ENCODE measurements at regions not wholly inside any gene's neighbourhood (a gene's known extent, or its start where the extent isn't known, plus 50 kb on each side); places are given as distances from the start of the nearest gene placed in this dataset.

DNA sequence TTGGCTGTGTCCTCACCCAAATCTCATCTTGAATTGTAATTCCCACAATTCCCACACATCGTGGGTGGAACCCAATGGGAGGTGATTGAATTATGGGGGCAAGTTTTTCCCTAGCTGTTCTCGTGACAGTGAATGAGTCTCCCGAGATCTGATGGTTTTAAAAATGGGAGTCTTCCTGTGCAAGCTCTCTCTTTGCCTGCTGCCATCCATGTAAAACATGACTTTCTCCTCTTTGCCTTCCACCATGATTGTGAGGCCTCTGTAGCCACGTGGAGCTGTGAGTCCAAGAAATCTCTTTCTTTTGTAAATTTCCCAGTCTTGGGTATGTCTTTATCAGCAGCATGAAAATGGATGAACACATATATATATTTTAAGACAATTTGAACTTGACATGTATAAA is 285.4 kb downstream of the BAMBI start:
- DNase-seq (ENCODE audit: low read depth in 2 of 2): no peak

DNA sequence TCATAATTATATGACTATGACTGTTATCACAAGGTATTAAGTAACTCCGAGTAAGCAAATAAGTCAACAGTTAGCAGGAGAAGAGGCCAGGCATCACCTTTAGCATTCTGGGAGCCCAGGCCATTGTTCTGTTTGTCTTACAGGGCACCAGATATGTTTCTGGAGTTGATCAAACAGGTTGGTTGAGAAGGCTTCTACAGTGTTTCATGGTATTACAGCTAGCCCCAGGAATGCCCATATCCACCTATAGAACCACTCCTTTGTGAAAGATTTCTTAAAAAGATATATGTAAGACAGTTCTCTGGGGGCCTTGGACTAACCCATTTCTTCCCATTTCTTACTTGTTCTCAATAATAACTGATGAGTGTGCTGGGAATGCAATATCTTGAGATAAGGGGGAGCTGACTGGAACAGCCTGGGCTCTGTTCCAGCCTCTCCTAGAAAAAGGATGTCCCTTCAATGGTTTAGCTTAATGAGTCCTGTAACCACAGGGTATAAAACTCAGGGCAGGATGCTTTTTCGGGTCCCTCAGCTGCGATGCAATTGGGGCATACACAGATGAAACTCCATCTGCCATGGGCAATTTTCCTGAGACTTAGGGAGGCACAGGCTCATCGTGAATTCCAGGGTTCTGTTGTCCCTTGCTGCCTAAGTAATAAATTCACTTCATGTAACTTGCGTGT is 286.4 kb downstream of the BAMBI start:
- DNase-seq (ENCODE audit: low read depth in 2 of 2): no peak

DNA sequence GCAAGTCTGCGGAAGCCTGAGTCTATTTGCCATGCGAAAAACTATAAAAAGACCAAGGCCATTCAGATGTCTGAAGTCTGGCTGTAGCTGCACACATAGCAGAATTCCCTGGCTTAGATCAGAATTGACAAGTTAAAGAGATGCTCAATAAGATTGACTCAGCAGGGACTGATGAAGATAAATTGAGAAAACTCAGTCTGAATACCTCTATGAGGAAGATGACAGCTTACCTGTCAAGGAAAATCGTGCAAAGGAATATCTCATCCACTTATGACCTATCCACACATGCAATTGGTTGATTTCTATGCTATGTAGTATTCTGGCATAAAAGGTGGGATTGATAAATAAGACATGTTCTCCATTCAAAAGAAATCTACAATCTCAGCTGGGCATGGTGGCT is 288.6 kb downstream of the BAMBI start:
- no peak for DNase-seq (ENCODE audit: low read depth in 2 of 2)

DNA sequence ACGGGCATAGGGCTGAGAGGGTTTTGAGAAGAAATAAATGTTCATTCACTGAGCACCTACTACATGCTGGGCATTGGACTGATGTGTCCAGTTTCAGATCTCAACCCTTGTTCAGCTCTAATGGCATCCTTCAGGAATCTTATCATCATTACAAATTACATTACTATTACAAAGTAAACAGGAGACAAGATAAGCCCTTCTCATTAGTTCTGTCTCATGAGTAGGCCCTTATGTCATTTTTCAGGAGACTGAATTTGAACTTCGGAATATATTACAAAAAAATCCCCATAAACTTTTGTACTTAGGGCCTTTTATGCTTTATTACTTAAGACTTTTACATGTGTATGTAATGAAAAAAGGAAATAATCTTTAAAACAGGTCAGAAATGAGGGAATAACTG is 289.7 kb downstream of the BAMBI start:
- no peak for DNase-seq (ENCODE audit: low read depth in 2 of 2)

DNA sequence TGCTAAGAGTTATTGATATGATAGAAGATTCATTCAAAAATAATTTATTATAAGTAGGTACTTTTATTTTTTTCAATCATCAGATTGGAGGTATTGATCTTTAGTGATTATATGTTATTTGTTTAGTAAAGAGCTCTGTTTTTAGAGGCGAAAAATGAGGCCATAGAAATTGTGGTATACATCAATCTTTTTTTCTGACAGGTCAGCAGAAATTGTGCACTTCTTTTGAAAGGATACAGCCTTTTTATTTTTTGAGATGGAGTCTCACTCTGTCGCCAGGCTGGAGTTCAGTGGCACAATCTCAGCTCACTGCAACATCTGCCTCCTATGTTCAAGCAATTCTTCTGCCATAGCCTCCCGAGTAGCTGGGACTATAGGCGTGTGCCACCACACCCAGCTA is 292.1 kb downstream of the BAMBI start:
- DNase-seq (ENCODE audit: low read depth in 2 of 2): no peak

DNA sequence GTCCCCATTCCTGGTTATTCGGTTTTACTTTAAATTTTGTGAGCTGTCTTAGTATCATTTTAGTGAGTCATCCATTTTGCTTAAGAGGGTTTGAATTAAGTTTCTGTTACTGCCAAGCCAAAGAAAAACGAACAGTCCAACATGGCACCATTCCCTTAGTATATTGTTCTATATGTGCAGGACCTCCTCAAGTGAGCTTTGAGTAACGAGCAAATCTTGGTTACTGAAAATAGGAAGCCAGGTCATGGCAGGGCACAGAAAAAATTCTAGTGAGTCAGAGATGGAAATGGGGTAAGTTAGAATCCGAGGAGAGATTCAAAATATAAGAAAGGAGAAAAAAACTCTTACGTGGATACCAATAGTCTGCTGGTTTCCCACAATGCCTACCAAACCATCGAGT is 292.9 kb downstream of the BAMBI start:
- no peak for DNase-seq (ENCODE audit: low read depth in 2 of 2)

DNA sequence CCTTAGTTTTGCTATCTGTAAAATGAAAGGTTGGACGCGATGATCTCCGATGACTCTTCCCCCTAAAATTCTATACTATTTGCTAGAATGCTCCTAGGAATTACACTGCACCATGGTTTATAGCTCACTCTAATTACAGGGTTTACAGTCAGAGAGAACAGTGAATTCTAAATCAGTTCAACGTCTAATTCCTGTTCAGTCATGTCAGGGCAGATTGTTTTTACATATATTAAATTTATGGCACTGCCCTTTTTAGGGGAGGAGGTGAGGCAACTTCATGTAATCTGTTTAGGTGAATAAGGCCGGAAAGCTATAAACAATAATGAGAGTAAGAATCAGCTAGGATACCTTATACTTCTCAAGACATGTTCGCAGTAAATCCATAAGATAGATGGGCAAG is 293.9 kb downstream of the BAMBI start:
- no peak for DNase-seq (ENCODE audit: low read depth in 2 of 2)

DNA sequence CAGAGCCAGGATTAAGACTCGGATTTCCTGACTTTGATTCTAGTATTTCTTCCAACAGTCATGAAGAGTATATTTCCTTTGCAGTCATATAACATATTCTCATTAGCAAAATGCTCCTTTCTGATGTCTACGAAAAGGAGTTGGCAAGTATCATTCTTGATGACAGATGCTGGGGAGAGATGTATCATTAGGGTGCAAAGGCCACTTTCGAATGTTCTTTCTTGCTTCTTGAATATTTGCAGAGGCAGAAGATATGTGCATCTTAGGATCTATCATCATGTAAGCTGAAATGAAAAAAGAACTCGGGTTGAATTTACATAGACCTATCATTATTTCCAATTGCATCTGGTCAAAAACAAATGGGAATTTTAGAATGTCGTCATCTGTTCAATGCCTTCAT is 294.4 kb downstream of the BAMBI start:
- DNase-seq (ENCODE audit: low read depth in 2 of 2): no peak

DNA sequence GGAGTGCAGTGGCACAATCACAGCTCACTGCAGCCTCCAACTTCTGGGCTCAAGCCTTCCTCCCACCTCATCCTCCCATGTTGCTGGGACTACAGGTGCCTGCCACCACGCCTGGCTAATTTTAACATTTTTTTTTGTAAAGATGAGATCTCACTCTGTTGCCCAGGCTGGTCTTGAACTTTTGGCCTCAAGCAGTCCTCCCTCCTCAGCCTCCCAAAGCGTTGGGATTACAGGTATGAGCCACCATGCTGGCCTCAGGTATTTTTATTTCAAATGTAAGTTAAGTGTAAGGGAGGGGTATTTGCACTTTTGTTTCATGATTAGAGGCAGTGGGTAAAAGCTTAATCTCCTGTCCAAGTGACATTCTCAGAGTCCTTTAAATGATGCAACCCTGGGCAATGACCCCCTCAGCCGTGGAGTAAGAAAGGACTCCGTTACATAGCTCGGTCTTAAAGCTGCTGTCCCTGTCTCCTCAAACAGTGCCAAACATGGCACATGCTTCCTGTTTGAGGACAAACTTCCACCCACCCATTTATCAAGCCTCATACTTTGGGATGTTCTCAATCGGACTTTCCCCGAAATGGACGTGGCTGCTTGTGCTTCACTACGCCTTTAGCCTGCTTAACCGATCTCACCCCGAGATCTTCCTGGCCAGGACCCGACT is 296.1 kb downstream of the BAMBI start:
- DNase-seq (ENCODE audit: low read depth in 2 of 2): no peak

DNA sequence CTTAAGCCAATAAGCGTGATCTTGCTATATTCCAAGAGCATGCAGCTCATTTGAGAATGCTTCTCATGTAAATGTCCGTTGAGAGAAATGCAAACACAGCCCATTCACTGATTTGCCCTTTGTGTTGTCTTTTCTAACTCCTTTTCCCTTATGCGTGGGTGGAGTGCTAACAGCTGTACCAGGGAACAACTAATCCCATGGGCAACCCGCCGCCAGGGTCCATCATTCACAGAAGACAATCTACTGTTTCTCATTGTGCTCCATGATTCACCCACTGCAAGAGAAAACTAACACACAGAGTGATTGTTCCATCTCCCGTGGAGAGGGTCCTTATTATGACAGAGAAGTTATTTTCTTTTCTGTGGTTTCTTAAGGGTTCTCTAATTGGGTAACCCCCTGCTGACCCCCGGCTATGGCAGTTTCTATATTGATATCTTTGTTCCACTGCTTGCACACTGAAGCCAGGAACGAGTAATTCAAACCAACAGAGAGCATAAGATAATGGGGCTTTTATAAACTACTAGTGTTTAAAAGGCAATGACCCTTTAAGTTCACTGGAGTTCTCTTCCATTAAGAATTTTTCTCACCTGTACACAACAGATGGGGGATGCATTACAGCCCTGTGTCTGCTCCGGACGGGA is 298.7 kb downstream of the BAMBI start:
- DNase-seq (ENCODE audit: low read depth in 2 of 2): no peak

DNA sequence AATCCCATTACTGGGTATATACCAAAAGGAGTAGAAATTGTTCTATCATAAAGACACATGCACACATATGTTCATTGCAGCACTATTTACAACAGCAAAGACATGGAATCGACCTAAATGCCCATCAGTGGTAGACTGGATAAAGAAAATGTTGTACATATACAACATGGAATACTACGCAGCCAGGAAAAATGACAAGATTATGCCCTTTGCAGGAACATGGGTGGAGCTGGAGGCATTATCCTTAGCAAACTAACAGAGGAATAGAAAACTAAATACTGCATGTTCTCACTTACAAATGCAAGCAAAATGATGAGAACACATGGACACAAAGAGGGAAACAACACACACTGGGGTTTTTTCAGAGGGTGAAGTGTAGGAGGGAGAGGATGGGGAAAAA is 300.2 kb downstream of the BAMBI start:
- no peak for DNase-seq (ENCODE audit: low read depth in 2 of 2)

DNA sequence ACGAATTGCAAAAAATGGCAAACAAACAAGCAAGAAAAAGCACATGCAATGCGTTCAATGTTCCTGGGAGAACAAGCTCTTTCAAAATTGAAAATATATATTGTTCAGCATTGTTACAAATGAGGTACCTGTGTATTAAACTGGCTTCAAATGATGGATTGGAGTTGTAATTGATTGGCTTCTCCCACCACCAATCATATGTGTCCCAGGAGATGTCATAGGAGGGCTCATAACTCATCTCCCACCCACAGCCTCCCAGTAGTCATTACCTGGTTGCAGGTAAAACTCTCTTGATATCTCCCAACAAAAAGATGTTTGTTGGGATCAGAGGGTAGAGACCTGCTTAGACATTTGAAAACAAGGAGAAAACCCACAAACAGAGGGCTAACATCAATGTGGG is 302.9 kb downstream of the BAMBI start:
- DNase-seq (ENCODE audit: low read depth in 2 of 2): no peak

DNA sequence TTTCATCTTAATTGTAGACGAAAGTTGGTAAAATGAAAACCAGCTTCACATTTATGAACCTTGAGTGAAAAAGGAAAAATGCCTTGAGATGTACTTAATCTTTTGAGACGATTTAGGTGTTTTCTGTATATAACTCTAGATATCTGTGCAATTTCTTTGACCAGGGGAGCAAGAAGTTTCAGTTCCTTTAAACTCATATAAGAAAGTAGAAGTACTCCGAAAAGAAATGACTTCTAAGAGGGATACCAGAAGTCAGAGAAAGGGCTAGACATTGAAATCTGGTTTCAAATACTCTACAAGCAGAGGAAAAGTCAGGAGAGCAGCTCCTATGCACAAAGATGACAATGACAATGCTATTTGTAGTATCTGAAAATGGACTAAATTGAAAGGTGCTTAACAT is 303.7 kb downstream of the BAMBI start:
- DNase-seq (ENCODE audit: low read depth in 2 of 2): no peak

DNA sequence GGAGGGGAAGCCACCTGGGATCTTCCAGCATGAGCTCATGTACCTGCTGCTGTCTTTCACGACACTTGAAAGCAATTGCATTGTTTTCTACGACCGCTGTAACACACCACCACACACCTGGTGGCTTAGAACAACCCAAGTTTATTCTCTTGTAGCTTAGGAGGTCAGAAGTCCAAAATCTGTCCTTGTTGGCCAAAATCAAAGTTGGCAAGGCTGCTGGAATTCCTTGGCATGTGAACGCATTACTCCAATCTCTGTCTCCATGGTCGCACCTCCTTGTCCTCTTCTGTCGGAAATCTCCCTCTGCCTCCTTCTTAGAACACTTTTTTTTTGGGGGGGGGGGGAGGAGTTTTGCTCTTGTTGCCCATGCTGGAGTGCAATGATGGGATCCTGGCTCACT is 305.7 kb downstream of the BAMBI start:
- no peak for DNase-seq (ENCODE audit: low read depth in 2 of 2)

DNA sequence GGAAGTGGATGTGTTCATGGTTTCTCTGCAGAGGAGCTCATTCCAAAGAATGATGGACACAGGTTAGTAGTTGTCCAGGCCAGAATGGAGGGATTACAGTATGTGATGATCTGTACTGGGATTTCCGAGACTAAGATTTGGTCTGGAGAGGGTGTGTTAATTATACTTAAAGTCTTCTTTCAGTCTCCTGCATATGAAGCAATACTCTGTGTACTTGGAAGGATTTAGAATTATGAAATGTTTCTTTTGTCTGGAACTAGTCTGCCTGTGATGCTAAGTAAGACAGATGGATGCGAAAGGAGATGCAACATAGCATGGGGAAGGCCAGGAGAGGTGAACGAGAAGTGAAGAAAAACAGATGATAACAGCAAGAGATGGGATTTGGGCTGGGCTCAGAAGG is 305.1 kb upstream of the LYZL1 start:
- no peak for DNase-seq (ENCODE audit: low read depth in 2 of 2)

DNA sequence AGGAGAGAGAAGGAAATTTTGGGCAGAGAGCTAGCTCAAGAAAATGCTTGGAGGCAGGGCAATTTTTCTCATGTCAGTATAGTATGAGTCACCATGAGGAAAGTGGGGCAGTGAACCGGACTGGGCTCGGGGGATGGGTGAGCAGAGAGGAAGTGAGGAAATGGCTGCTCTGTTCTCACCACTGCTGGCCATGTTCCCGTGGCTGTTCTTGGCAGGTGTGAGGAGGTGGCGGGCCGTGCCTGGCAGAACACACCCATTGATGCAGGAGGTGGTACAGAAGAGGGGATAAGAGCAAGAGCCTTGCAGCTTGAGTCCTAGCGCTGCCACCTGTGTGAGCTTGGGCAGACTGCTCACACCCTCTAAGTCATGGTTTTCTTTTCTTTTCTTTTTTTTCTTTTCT is 304.4 kb upstream of the LYZL1 start:
- no peak for DNase-seq (ENCODE audit: low read depth in 2 of 2)

DNA sequence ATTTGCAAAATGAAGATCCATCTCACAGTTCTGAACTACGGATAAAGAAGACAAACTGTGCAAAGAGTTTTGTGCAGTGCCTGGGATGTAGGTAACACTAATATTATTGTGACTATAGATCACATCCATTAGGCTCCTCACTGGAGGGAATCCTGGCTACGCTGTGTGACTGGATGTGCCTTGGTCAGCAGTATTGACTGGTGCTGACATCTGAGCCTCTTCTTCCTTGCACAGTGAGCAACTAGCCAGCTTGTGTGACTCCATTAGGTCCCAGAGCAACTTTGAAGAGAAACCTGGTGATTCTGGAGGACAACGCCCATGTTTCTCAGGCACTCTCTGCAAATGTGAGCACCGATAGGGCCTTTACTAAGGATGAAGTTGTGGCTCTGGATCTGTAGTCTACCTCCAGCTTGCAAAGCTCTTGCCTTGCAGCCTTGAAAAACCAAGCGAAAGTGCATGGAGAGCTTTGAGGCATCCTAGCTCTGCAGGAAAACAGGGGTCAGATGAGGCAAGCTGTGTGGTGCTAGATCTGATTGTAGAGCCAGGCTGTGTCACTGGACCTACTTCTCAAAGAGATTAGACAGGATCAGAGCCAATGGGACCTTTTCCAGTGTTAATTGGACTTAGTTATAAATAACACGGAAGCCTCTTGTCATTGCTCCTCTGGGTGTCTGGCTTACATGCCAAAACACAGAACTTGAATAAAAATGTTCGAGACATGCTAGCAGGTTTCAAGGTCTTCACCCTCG is 303.6 kb upstream of the LYZL1 start:
- DNase-seq (ENCODE audit: low read depth in 2 of 2): no peak

DNA sequence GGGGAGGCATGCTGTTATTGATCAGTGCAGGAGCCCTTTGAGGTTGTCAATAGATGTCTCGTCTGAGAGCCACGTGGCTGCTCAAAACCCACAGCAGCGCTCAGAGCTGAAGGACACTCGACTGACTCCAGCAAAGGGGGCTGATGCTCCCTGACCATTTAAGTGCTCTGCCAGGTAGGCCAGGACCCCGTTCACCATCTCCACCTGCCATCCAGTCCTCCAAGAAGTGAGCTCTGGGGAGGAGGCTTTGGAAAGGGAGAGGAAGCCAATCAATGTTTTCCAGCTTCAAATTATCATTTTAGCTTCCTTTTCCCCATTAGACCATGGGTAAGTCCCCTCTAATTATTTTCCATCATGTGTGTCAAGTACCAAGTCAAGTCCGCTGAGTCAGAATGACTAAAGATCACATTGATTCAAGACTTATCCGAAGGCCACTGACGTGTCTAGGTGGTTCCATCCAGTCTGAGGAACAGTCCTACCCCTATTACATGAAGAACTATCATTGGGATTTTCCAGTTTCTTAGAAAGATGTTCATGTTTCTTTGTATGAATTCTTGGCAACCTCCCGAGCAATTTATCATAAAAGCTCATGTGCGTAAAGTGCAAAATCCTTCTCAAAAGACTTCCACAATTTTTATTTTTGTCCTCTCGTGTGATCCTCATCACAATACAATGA is 302.6 kb upstream of the LYZL1 start:
- DNase-seq (ENCODE audit: low read depth in 2 of 2): no peak

DNA sequence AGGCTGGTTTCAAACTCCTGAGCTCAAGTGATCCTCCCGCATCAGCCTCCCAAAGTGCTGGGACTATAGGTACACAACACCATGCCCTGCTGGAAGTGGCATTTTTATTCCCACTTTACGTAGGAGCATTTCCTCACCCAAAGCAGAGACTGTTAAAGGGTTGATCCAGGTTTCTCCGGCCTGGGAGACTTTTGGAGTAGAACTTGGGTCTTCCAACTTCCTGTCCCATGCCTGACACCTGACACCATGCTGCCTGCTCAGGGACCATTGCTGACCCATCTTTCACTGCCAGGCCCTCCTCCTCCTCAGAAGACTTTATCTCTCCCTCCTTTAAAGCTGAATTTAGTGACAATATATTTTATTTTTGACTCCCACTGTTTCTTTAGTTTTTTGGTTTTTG is 302.0 kb upstream of the LYZL1 start:
- DNase-seq (ENCODE audit: low read depth in 2 of 2): no peak

DNA sequence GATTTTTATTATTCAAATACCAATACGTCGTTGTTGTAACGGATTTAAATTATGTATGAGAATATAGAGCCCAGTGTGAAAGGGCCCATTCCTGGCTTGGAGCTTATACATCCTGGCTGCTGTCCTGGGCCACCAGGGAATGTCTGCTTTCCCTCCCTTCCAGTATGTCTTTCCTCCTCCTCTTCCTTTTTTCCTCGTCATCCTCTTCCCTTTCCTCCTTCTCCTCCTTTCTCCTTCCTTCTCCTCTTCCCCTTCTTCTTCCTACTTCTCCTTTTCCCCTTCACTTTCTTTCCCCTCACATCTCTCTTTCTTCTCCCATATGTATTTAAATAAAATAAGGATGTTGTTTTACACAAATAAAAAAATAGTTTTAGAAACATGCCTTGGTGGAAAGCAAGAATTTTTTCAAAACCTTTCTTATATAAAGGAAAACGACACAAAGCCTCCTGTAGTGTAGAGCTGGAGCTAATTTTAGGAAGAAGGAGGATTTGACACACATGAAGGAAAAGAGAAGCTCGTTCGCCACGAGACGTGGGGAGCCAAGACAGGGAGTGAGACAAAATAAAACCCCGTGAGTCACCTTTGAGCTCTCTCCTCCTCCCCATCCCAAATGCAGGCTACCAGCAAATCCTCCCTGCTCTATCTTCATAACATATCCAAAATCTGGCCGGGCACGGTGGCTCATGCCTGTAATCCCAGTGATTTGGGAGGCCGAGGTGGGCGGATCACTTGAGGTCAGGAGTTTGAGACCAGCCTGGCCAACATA is 301.1 kb upstream of the LYZL1 start:
- no peak for DNase-seq (ENCODE audit: low read depth in 2 of 2)

DNA sequence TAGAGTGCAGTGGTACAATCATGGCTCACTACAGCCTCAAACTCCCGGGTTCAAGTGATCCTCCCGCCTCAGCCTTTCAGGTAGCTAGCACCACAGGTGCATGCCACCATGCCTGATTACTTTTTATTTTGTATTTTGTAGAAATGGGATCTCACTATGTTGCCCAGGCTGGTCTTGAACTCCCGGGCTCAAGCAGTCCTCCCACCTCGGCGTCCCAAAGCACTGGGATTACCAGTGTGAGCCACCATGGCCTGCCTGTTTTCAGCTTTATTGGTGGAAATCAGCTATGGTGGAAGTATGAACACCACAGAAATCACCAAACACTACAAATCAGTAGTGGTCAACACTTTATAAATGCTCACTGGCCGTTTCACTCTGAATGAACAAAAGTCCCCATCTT is 299.9 kb upstream of the LYZL1 start:
- DNase-seq (ENCODE audit: low read depth in 2 of 2): no peak

Data from stimulated activated CD4-positive, alpha-beta T cell treated with anti-CD3 and anti-CD28 coated beads, Interleukin-1b, Interleukin-23, amount 100 ng/mL, for 1 hour (primary cell).